ENCODE measurements at regions not wholly inside any gene's neighbourhood (a gene's known extent, or its start where the extent isn't known, plus 50 kb on each side); places are given as distances from the start of the nearest gene placed in this dataset.
"Not testable (repeated sequence)": the region's sequence is repeated elsewhere in the genome, so short reads cannot be mapped to it uniquely, and the experiment has no call there.

GRCh38 chr4:58325070-58325469 lies 1214.9 kb upstream of the IGFBP7 start:
- no peak overlapping the region for H3K27ac ChIP-seq
- no peak for DNase-seq
- TF ChIP-seq CTCF (IDR thresholded peaks at IDR 0.05): no peak
- H3K9me3 ChIP-seq: no peaks in the 10 kb centered on the region
- H3K27me3 ChIP-seq: no peaks in the 10 kb centered on the region
- H3K36me3 ChIP-seq: no peaks in the 10 kb centered on the region
- H3K4me1 ChIP-seq: no peaks in the 10 kb centered on the region
- intact Hi-C loops (cut with DNase I): no loop called here
- ATAC-seq: no peak
- H3K4me3 ChIP-seq: no peak overlapping the region

- Histone ChIP-seq H3K4me1 (no peaks in the 10 kb centered on the region), H3K9me3 (no peaks in the 10 kb centered on the region), H3K27ac (no peak overlapping the region), H3K36me3 (no peaks in the 10 kb centered on the region), H3K27me3 (no peaks in the 10 kb centered on the region), H3K4me3 (no peak overlapping the region)
- no peak for ATAC-seq
- TF ChIP-seq CTCF (IDR thresholded peaks at IDR 0.05): no peak
- intact Hi-C loops (cut with DNase I): no loop called here
- no peak for DNase-seq
These were observed 1203.3 kb upstream of the IGFBP7 start for GRCh38 chr4:58313444-58313843.

GRCh38 chr4:58303456-58303855 lies 1193.3 kb upstream of the IGFBP7 start:
- DNase-seq (no peak), ATAC-seq (no peak)
- Histone ChIP-seq H3K27me3 (no peaks in the 10 kb centered on the region), H3K9me3 (no peaks in the 10 kb centered on the region), H3K27ac (no peak overlapping the region), H3K36me3 (no peaks in the 10 kb centered on the region), H3K4me3 (no peak overlapping the region), H3K4me1 (peaks cover 0 to 12% of the 10 kb centered on the region in 2 donors)
- TF ChIP-seq CTCF (IDR thresholded peaks at IDR 0.05): no peak
- intact Hi-C loops (cut with DNase I): no loop called here

- peak overlapping the region in 1 of 2 donors; percentile 11 for H3K27ac ChIP-seq
- no peak for TF ChIP-seq CTCF (IDR thresholded peaks at IDR 0.05)
- ATAC-seq: peak; percentile 23
- no peaks in the 10 kb centered on the region for H3K36me3 ChIP-seq
- intact Hi-C loops (cut with DNase I): no loop called here
- peaks cover 0 to 12% of the 10 kb centered on the region in 2 donors for H3K4me1 ChIP-seq
- H3K9me3 ChIP-seq: no peaks in the 10 kb centered on the region
- H3K4me3 ChIP-seq: no peak overlapping the region
- peak in 2 of 4 donors; percentile 54 to 57 for DNase-seq
- H3K27me3 ChIP-seq: no peaks in the 10 kb centered on the region
These were observed 1191.3 kb upstream of the IGFBP7 start for GRCh38 chr4:58301376-58301999.

DNA sequence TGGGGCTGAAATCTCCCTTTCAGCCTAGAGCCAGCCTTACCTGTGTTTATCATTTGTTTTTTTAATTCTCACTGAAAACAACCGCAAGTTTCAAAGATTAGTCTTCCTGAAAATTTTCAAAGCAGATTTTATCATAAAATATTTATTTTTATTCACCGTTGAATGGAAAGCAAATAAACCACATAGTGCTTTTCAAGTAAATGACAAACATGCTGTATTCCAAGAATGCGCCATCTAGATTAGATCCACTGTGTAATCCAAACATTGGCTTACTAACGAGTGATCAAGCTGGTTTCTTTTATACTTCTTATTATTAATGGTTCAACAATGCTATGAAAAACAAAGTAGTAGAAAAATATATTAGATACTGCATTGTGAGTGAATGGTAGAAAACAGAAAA lies 1176.2 kb upstream of the IGFBP7 start:
- TF ChIP-seq CTCF (IDR thresholded peaks at IDR 0.05): no peak

GRCh38 chr4:58280928-58281327 lies 1170.7 kb upstream of the IGFBP7 start:
- H3K36me3 ChIP-seq; H3K27me3 ChIP-seq; H3K9me3 ChIP-seq; DNase-seq; H3K27ac ChIP-seq; intact Hi-C loops (cut with DNase I); ATAC-seq; H3K4me1 ChIP-seq; H3K4me3 ChIP-seq: not testable (repeated sequence)

More for the DNA sequence above, 1176.2 kb upstream of the IGFBP7 start:
- no peak overlapping the region for H3K27ac ChIP-seq
- H3K36me3 ChIP-seq: no peaks in the 10 kb centered on the region
- no peaks in the 10 kb centered on the region for H3K4me1 ChIP-seq
- H3K4me3 ChIP-seq: no peak overlapping the region
- intact Hi-C loops (cut with DNase I): no loop called here
- no peak for DNase-seq
- H3K27me3 ChIP-seq: no peaks in the 10 kb centered on the region
- no peak for ATAC-seq
- H3K9me3 ChIP-seq: no peaks in the 10 kb centered on the region

Data from left lung (tissue), 4 donors.